CD14-positive monocyte (primary cell): ENCODE measurements at regions not wholly inside any gene's neighbourhood (a gene's known extent, or its start where the extent isn't known, plus 50 kb on each side); places are given as distances from the start of the nearest gene placed in this dataset.

Experiments used
- DNase-seq, 3 donors: peaks; one replicate each; pipeline ENCODE4 v3.0.0-alpha.2; 2011 to 2022
- H2AFZ ChIP-seq: 2 replicates; pipeline ENCODE4 v1.6.0; 2012; ENCODE audit warnings: mild to moderate bottlenecking, low read depth, low read length, inconsistent platforms; ENCODE audit not compliant: insufficient read depth, poor library complexity, severe bottlenecking
- H3K27ac ChIP-seq, 2 donors: 1 replicate in 1 of 2; 2 replicates in 1 of 2; pipeline ENCODE4 v1.5.1; 2012 to 2013; ENCODE audit warnings: low read length in 2 of 2, control low read depth in 1 of 2, inconsistent platforms in 1 of 2, low read depth in 1 of 2, mild to moderate bottlenecking in 1 of 2
- H3K27me3 ChIP-seq, 2 donors: one replicate each; pipeline versions ENCODE4 v1.6.0 to v1.6.1; 2011 to 2013; ENCODE audit warnings: low read length in 2 of 2; ENCODE audit not compliant: control insufficient read depth in 2 of 2, insufficient read depth in 2 of 2
- H3K36me3 ChIP-seq, 2 donors: replicated peaks in 1 of 2; 1 replicate in 1 of 2; 2 replicates in 1 of 2; pipeline versions ENCODE4 v1.5.1 to v1.6.1; 2012 to 2013; ENCODE audit warnings: low read length in 2 of 2, control low read depth in 1 of 2, inconsistent platforms in 1 of 2, mild to moderate bottlenecking in 1 of 2; ENCODE audit not compliant: insufficient read depth in 2 of 2, control insufficient read depth in 1 of 2
- H3K4me1 ChIP-seq, 2 donors: 1 replicate in 1 of 2; 2 replicates in 1 of 2; pipeline versions ENCODE4 v1.5.1 to v1.6.1; 2012 to 2013; ENCODE audit warnings: low read length in 2 of 2, control low read depth in 1 of 2, inconsistent platforms in 1 of 2, mild to moderate bottlenecking in 1 of 2, moderate library complexity in 1 of 2; ENCODE audit not compliant: insufficient read depth in 2 of 2, control insufficient read depth in 1 of 2
- H3K4me2 ChIP-seq: replicated peaks from 2 replicates; pipeline ENCODE3; 2012; ENCODE audit warnings: low read length, moderate library complexity, mild to moderate bottlenecking; ENCODE audit not compliant: poor library complexity, severe bottlenecking; ENCODE audit errors: extremely low read depth
- H3K4me3 ChIP-seq, 3 experiments: fragments of 200-600 bp in 1 of 3; sonication (generic) in 1 of 3; replicated peaks in 1 of 3; 1 replicate in 2 of 3; 2 replicates in 1 of 3; pipeline ENCODE4 v1.5.1; 2011 to 2013; ENCODE audit warnings: low read length in 3 of 3, mild to moderate bottlenecking in 3 of 3, control low read depth in 2 of 3, low read depth in 2 of 3, inconsistent platforms in 1 of 3, moderate library complexity in 1 of 3
- H3K79me2 ChIP-seq: 2 replicates; pipeline ENCODE4 v1.6.0; 2012; ENCODE audit warnings: mild to moderate bottlenecking, control low read depth, inconsistent platforms, low read length, moderate library complexity; ENCODE audit not compliant: insufficient read depth
- H3K9ac ChIP-seq: 2 replicates; pipeline ENCODE4 v1.6.0; 2017; ENCODE audit warnings: low read length, mild to moderate bottlenecking; ENCODE audit not compliant: insufficient read depth, poor library complexity, severe bottlenecking
- H3K9me3 ChIP-seq, 2 donors: replicated peaks in 1 of 2; 1 replicate in 1 of 2; 2 replicates in 1 of 2; pipeline versions ENCODE4 v1.5.1 to v1.6.1; 2012 to 2013; ENCODE audit warnings: low read length in 2 of 2, control low read depth in 1 of 2; ENCODE audit not compliant: control insufficient read depth in 1 of 2, insufficient read depth in 1 of 2
- H4K20me1 ChIP-seq: 2 replicates; pipeline ENCODE4 v1.6.0; 2012; ENCODE audit warnings: mild to moderate bottlenecking, low read length, control low read depth, moderate library complexity; ENCODE audit not compliant: insufficient read depth
- H3K27ac Mint-ChIP-seq, 7 donors: one replicate each; pipeline ENCODE4 v1.8.0; 2020; ENCODE audit warnings: mild to moderate bottlenecking in 7 of 7, mixed read lengths in 7 of 7, moderate library complexity in 6 of 7, inconsistent platforms in 2 of 7
- H3K27me3 Mint-ChIP-seq, 3 donors: one replicate each; pipeline ENCODE4 v1.8.0; 2021 to 2022; ENCODE audit warnings: low read depth in 3 of 3, mild to moderate bottlenecking in 3 of 3, mixed read lengths in 3 of 3, moderate library complexity in 3 of 3, inconsistent platforms in 1 of 3
- H3K36me3 Mint-ChIP-seq, 2 donors: one replicate each; pipeline ENCODE4 v1.8.0; 2020; ENCODE audit warnings: mixed read lengths in 2 of 2, inconsistent platforms in 1 of 2, mild to moderate bottlenecking in 1 of 2
- H3K4me1 Mint-ChIP-seq: one replicate; pipeline ENCODE4 v1.8.0; 2020; ENCODE audit warnings: mild to moderate bottlenecking, mixed read lengths
- H3K4me3 Mint-ChIP-seq, 2 donors: one replicate each; pipeline ENCODE4 v1.8.0; 2020; ENCODE audit warnings: mild to moderate bottlenecking in 2 of 2, mixed read lengths in 2 of 2, moderate library complexity in 1 of 2
- H3K9me3 Mint-ChIP-seq, 7 donors: one replicate each; pipeline ENCODE4 v1.8.0; 2020 to 2022; ENCODE audit warnings: mixed read lengths in 7 of 7, mild to moderate bottlenecking in 6 of 7, moderate library complexity in 6 of 7, inconsistent platforms in 2 of 7
- WGBS: methylation state at CpG from one replicate; pipeline ENCODE4 v1.1.5; 2013; ENCODE audit warnings: missing lambda C conversion rate; ENCODE audit not compliant: insufficient coverage; 5-methylcytosine and 5-hydroxymethylcytosine counted together
- intact Hi-C, 2 donors: fragments of 100-400 bp; cut with micrococcal nuclease; formaldehyde crosslinking; loops; one replicate each; pipeline versions ENCODE4 v1.15.0 to v1.15.1; 2023
- TF ChIP-seq, protein P1 (sequence below): fragments of 200-600 bp; IDR thresholded peaks from one replicate; pipeline ENCODE4 v1.8.0; 2022; ENCODE audit warnings: antibody characterized with exemption, mild to moderate bottlenecking

DNA sequence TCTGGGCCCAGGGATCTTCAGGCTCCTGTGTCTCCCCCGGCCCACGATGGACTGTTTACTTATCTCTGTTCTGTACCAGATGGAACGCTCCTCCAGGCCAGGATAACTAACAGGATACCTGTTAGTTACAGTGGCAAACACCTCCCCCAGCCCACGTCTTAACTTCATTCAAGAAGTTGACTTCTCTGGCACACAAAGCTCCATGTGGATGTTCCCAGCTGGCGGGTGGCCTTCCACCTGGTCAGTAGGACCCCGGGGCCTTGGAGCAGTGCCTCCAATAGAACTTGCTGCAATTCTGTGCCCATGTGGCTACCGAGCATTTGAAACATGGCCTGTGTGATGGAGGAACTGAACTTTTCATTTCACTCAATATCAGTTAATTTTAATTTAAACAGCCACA lies 165.1 kb upstream of the GLI2 start:
- DNase-seq = no peak
- Mint-ChIP-seq H3K36me3 (no peaks in the 10 kb centered on the region), H3K27ac (no peak overlapping the region), H3K27me3 (peaks cover 0 to 13% (median 13%) of the 10 kb centered on the region in 3 donors), H3K4me3 (no peak overlapping the region), H3K9me3 (no peaks in the 10 kb centered on the region), H3K4me1 (no peaks in the 10 kb centered on the region)
- intact Hi-C loops = no loop called here
- Histone ChIP-seq H3K9ac (no peak overlapping the region), H3K4me2 (no peak overlapping the region), H4K20me1 (no peaks in the 10 kb centered on the region), H2AFZ (no peak overlapping the region), H3K79me2 (no peaks in the 10 kb centered on the region), H3K27me3 (no peaks in the 10 kb centered on the region), H3K27ac (no peak overlapping the region), H3K4me1 (no peaks in the 10 kb centered on the region), H3K9me3 (no peaks in the 10 kb centered on the region), H3K4me3 (no peak overlapping the region), H3K36me3 (no peaks in the 10 kb centered on the region)
- 81% methylated on average over 3 of the region's 7 CpGs for WGBS
- TF ChIP-seq, protein P1, sequence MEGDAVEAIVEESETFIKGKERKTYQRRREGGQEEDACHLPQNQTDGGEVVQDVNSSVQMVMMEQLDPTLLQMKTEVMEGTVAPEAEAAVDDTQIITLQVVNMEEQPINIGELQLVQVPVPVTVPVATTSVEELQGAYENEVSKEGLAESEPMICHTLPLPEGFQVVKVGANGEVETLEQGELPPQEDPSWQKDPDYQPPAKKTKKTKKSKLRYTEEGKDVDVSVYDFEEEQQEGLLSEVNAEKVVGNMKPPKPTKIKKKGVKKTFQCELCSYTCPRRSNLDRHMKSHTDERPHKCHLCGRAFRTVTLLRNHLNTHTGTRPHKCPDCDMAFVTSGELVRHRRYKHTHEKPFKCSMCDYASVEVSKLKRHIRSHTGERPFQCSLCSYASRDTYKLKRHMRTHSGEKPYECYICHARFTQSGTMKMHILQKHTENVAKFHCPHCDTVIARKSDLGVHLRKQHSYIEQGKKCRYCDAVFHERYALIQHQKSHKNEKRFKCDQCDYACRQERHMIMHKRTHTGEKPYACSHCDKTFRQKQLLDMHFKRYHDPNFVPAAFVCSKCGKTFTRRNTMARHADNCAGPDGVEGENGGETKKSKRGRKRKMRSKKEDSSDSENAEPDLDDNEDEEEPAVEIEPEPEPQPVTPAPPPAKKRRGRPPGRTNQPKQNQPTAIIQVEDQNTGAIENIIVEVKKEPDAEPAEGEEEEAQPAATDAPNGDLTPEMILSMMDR = no peak

DNA sequence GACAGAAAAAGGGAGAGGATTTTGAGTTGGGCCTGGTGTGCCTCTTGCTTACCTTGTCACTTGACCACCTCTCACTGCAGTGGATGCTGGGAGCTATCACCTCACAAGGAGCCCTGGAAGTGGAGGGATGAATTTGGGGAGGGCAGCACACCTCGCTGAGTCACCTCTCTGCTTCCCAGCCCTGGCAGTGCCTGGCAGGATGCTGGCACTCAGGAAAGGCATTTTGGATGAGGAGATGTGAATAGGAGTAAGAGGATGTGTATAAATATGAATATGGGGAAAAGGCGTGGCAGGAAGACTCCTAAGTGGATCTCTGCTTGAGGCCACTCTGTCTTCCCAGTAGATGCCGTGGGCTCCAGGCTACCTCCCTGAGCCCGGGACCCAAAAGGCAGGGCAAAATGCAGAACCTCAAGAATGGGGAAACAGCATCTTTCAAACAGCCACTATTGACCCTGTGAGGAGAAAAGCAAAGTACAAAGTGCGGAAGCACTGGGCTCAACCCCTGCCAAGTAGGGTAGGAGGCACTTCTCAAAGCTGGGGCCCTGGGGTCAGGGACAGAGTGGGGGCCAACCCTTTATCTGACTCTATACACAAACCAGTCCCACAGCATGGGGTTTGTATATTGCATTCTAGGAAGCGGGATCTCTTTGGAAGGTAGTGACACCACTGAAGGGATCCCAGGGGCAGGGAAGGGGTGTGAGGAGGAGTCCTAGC lies 164.5 kb upstream of the GLI2 start:
- Histone ChIP-seq H3K27ac (no peak overlapping the region), H3K4me3 (no peak overlapping the region), H3K4me2 (no peak overlapping the region), H3K79me2 (no peaks in the 10 kb centered on the region), H2AFZ (no peak overlapping the region), H3K27me3 (peaks cover 0 to 6% of the 10 kb centered on the region in 2 donors), H3K36me3 (no peaks in the 10 kb centered on the region), H4K20me1 (no peaks in the 10 kb centered on the region), H3K4me1 (no peaks in the 10 kb centered on the region), H3K9me3 (no peaks in the 10 kb centered on the region), H3K9ac (no peak overlapping the region)
- Mint-ChIP-seq H3K9me3 (peaks cover 0 to 1% (median 0%) of the 10 kb centered on the region in 7 donors), H3K36me3 (no peaks in the 10 kb centered on the region), H3K27me3 (peaks cover 3 to 18% (median 14%) of the 10 kb centered on the region in 3 donors), H3K4me1 (no peaks in the 10 kb centered on the region), H3K4me3 (no peak overlapping the region), H3K27ac (no peak overlapping the region)
- WGBS = 74% methylated on average over 3 of the region's 6 CpGs
- intact Hi-C loops = no loop called here
- no peak for DNase-seq
- TF ChIP-seq, protein P1 = no peak
